ENCODE measurements at regions not wholly inside any gene's neighbourhood (a gene's known extent, or its start where the extent isn't known, plus 50 kb on each side); places are given as distances from the start of the nearest gene placed in this dataset.

GRCh38 chr4:53805291-53805690, 214.0 kb upstream of the LNX1 start:
- TF ChIP-seq CTCF (IDR thresholded peaks at IDR 0.05) (no peak), POLR2A (IDR thresholded peaks at IDR 0.05) (no peak)
